ENCODE measurements at regions not wholly inside any gene's neighbourhood (a gene's known extent, or its start where the extent isn't known, plus 50 kb on each side); places are given as distances from the start of the nearest gene placed in this dataset.

- intact Hi-C loops (cut with micrococcal nuclease), result no loop called here
- POLR2A ChIA-PET, result no interaction called here
- H3K4me3 Mint-ChIP-seq, result no peak overlapping the region
- H3K27me3 Mint-ChIP-seq, result no peaks in the 10 kb centered on the region
- no peaks in the 10 kb centered on the region for H3K36me3 Mint-ChIP-seq (ENCODE audit: low read depth)
- TF ChIP-seq CTCF (IDR thresholded peaks at IDR 0.05), result no peak
- CTCF ChIA-PET, result no interaction called here
- no peak for ATAC-seq (ENCODE audit: low read depth)
- H3K4me1 Mint-ChIP-seq, result no peaks in the 10 kb centered on the region
- DNase-seq, result no peak
- no peaks in the 10 kb centered on the region for H3K9me3 Mint-ChIP-seq
- no peak overlapping the region for H3K27ac Mint-ChIP-seq
These were observed 117.7 kb upstream of the MBL2 start for GRCh38 chr10:52890281-52890680.

GRCh38 chr10:52889611-52890010 is 117.0 kb upstream of the MBL2 start:
- intact Hi-C loops (cut with micrococcal nuclease), result no loop called here
- ChIA-PET CTCF (no interaction called here), POLR2A (no interaction called here)
- no peak for ATAC-seq (ENCODE audit: low read depth)
- Mint-ChIP-seq H3K9me3 (no peaks in the 10 kb centered on the region), H3K36me3 (ENCODE audit: low read depth) (no peaks in the 10 kb centered on the region), H3K4me1 (no peaks in the 10 kb centered on the region), H3K27ac (no peak overlapping the region), H3K27me3 (no peaks in the 10 kb centered on the region), H3K4me3 (no peak overlapping the region)
- DNase-seq, result no peak
- no peak for TF ChIP-seq CTCF (IDR thresholded peaks at IDR 0.05)

- intact Hi-C loops (cut with micrococcal nuclease), result no loop called here
- ATAC-seq (ENCODE audit: low read depth), result no peak
- POLR2A ChIA-PET, result no interaction called here
- Mint-ChIP-seq H3K27me3 (no peaks in the 10 kb centered on the region), H3K27ac (no peak overlapping the region), H3K36me3 (ENCODE audit: low read depth) (no peaks in the 10 kb centered on the region), H3K4me1 (no peaks in the 10 kb centered on the region), H3K9me3 (no peaks in the 10 kb centered on the region), H3K4me3 (no peak overlapping the region)
- CTCF ChIA-PET, result no interaction called here
- no peak for TF ChIP-seq CTCF (IDR thresholded peaks at IDR 0.05)
- DNase-seq, result no peak
These were observed 111.7 kb upstream of the MBL2 start for GRCh38 chr10:52883996-52884871.

- Mint-ChIP-seq H3K9me3 (no peaks in the 10 kb centered on the region), H3K27ac (no peak overlapping the region), H3K36me3 (ENCODE audit: low read depth) (no peaks in the 10 kb centered on the region), H3K4me3 (no peak overlapping the region), H3K4me1 (no peaks in the 10 kb centered on the region), H3K27me3 (no peaks in the 10 kb centered on the region)
- ATAC-seq (ENCODE audit: low read depth) (no peak), DNase-seq (no peak)
- TF ChIP-seq CTCF (IDR thresholded peaks at IDR 0.05), result no peak
- ChIA-PET CTCF (no interaction called here), POLR2A (no interaction called here)
- intact Hi-C loops (cut with micrococcal nuclease), result no loop called here
These were observed 106.7 kb upstream of the MBL2 start for GRCh38 chr10:52879091-52879807.

- DNase-seq, result no peak
- intact Hi-C loops (cut with micrococcal nuclease), result no loop called here
- POLR2A ChIA-PET, result no interaction called here
- no peak for TF ChIP-seq CTCF (IDR thresholded peaks at IDR 0.05)
- CTCF ChIA-PET, result no interaction called here
- Mint-ChIP-seq H3K36me3 (ENCODE audit: low read depth) (no peaks in the 10 kb centered on the region), H3K9me3 (no peaks in the 10 kb centered on the region), H3K27me3 (no peaks in the 10 kb centered on the region), H3K4me1 (no peaks in the 10 kb centered on the region), H3K27ac (no peak overlapping the region), H3K4me3 (no peak overlapping the region)
- ATAC-seq (ENCODE audit: low read depth), result no peak
These were observed 104.9 kb upstream of the MBL2 start for GRCh38 chr10:52877451-52877850.

All from activated B cell treated with CpG ODN at 0.5 μM for 24 hours (primary cell).